Mucosa of stomach (tissue), 1 donor: ENCODE measurements at regions not wholly inside any gene's neighbourhood (a gene's known extent, or its start where the extent isn't known, plus 50 kb on each side); places are given as distances from the start of the nearest gene placed in this dataset.
"Not testable (repeated sequence)": the region's sequence is repeated elsewhere in the genome, so short reads cannot be mapped to it uniquely, and the experiment has no call there.

ENCODE experiments used
- H3K27me3 ChIP-seq: one replicate; pipeline ENCODE4 v1.7.0; 2013; ENCODE audit warnings: mild to moderate bottlenecking, low read length; ENCODE audit not compliant: control insufficient read depth, insufficient read depth
- H3K36me3 ChIP-seq: one replicate; pipeline ENCODE4 v1.7.0; 2013; ENCODE audit warnings: low read length; ENCODE audit not compliant: control insufficient read depth, insufficient read depth
- H3K4me1 ChIP-seq: one replicate; pipeline ENCODE4 v1.7.0; 2013; ENCODE audit warnings: mild to moderate bottlenecking, low read length; ENCODE audit not compliant: control insufficient read depth, insufficient read depth
- H3K4me3 ChIP-seq: one replicate; pipeline ENCODE4 v1.7.0; 2013; ENCODE audit warnings: low read length
- H3K9ac ChIP-seq: one replicate; pipeline ENCODE4 v1.7.0; 2013; ENCODE audit warnings: mild to moderate bottlenecking, low read length, moderate library complexity
- H3K9me3 ChIP-seq: one replicate; pipeline ENCODE4 v1.7.0; 2013; ENCODE audit warnings: mild to moderate bottlenecking, low read length, moderate library complexity; ENCODE audit not compliant: control insufficient read depth
- donor health status: Pancreatic carcinoma.

- Histone ChIP-seq H3K27me3 (no peaks in the 10 kb centered on the region), H3K4me3 (no peak overlapping the region), H3K36me3 (no peaks in the 10 kb centered on the region)
Observed at GRCh38 chr6:8830794-8831193, 395.4 kb upstream of the SLC35B3 start.

GRCh38 chr6:8829796-8830195 is 394.5 kb upstream of the SLC35B3 start:
- Histone ChIP-seq H3K27me3 (no peaks in the 10 kb centered on the region), H3K9me3 (no peaks in the 10 kb centered on the region), H3K4me3 (no peak overlapping the region), H3K9ac (no peak overlapping the region), H3K36me3 (no peaks in the 10 kb centered on the region), H3K4me1 (no peaks in the 10 kb centered on the region)

More at GRCh38 chr6:8830794-8831193, 395.4 kb upstream of the SLC35B3 start:
- no peaks in the 10 kb centered on the region for H3K4me1 ChIP-seq
- no peak overlapping the region for H3K9ac ChIP-seq
- H3K9me3 ChIP-seq: no peaks in the 10 kb centered on the region

- Histone ChIP-seq H3K9ac (no peak overlapping the region), H3K9me3 (no peaks in the 10 kb centered on the region), H3K4me1 (no peaks in the 10 kb centered on the region), H3K36me3 (no peaks in the 10 kb centered on the region), H3K4me3 (no peak overlapping the region), H3K27me3 (no peaks in the 10 kb centered on the region)
Observed at GRCh38 chr6:8829296-8829695, 394.0 kb upstream of the SLC35B3 start.

- Histone ChIP-seq H3K4me1 (no peaks in the 10 kb centered on the region), H3K36me3 (no peaks in the 10 kb centered on the region), H3K9me3 (no peaks in the 10 kb centered on the region), H3K4me3 (no peak overlapping the region), H3K9ac (no peak overlapping the region), H3K27me3 (no peaks in the 10 kb centered on the region)
Observed at GRCh38 chr6:8828376-8828775, 393.0 kb upstream of the SLC35B3 start.

- Histone ChIP-seq H3K4me1 (no peaks in the 10 kb centered on the region), H3K27me3 (no peaks in the 10 kb centered on the region), H3K9me3 (no peaks in the 10 kb centered on the region), H3K4me3 (no peak overlapping the region), H3K9ac (no peak overlapping the region), H3K36me3 (no peaks in the 10 kb centered on the region)
Observed at GRCh38 chr6:8825726-8826125, 390.4 kb upstream of the SLC35B3 start.

- no peaks in the 10 kb centered on the region for H3K27me3 ChIP-seq
- no peaks in the 10 kb centered on the region for H3K4me1 ChIP-seq
- H3K9ac ChIP-seq: no peak overlapping the region
- H3K9me3 ChIP-seq: no peaks in the 10 kb centered on the region
- H3K4me3 ChIP-seq: no peak overlapping the region
- H3K36me3 ChIP-seq: no peaks in the 10 kb centered on the region
Observed at GRCh38 chr6:8821981-8822381, 386.6 kb upstream of the SLC35B3 start.

GRCh38 chr6:8820313-8820712 is 385.0 kb upstream of the SLC35B3 start:
- Histone ChIP-seq H3K4me1 (no peaks in the 10 kb centered on the region), H3K27me3 (no peaks in the 10 kb centered on the region), H3K4me3 (no peak overlapping the region), H3K9ac (no peak overlapping the region), H3K9me3 (no peaks in the 10 kb centered on the region), H3K36me3 (no peaks in the 10 kb centered on the region)

- H3K9me3 ChIP-seq: no peaks in the 10 kb centered on the region
- H3K36me3 ChIP-seq: no peaks in the 10 kb centered on the region
- no peak overlapping the region for H3K4me3 ChIP-seq
- H3K27me3 ChIP-seq: no peaks in the 10 kb centered on the region
- no peaks in the 10 kb centered on the region for H3K4me1 ChIP-seq
- no peak overlapping the region for H3K9ac ChIP-seq
Observed at GRCh38 chr6:8819446-8819845, 384.1 kb upstream of the SLC35B3 start.

GRCh38 chr6:8814440-8815000 is 379.2 kb upstream of the SLC35B3 start:
- Histone ChIP-seq H3K36me3 (no peaks in the 10 kb centered on the region), H3K4me3 (no peak overlapping the region), H3K27me3 (no peaks in the 10 kb centered on the region), H3K9me3 (no peaks in the 10 kb centered on the region), H3K4me1 (no peaks in the 10 kb centered on the region), H3K9ac (no peak overlapping the region)

- Histone ChIP-seq H3K4me1 (no peaks in the 10 kb centered on the region), H3K9ac (no peak overlapping the region), H3K4me3 (no peak overlapping the region), H3K9me3 (no peaks in the 10 kb centered on the region), H3K36me3 (no peaks in the 10 kb centered on the region), H3K27me3 (no peaks in the 10 kb centered on the region)
Observed at GRCh38 chr6:8810325-8810724, 375.0 kb upstream of the SLC35B3 start.

GRCh38 chr6:8809662-8810061 is 374.3 kb upstream of the SLC35B3 start:
- Histone ChIP-seq H3K4me3 (no peak overlapping the region), H3K27me3 (no peaks in the 10 kb centered on the region), H3K36me3 (no peaks in the 10 kb centered on the region), H3K9me3 (no peaks in the 10 kb centered on the region), H3K9ac (no peak overlapping the region), H3K4me1 (no peaks in the 10 kb centered on the region)

GRCh38 chr6:8803181-8803760 is 367.9 kb upstream of the SLC35B3 start:
- H3K9ac ChIP-seq: no peak overlapping the region

GRCh38 chr6:8802397-8802796 is 367.1 kb upstream of the SLC35B3 start:
- H3K27me3 ChIP-seq, H3K36me3 ChIP-seq, H3K4me1 ChIP-seq, H3K9ac ChIP-seq, H3K9me3 ChIP-seq, H3K4me3 ChIP-seq: not testable (repeated sequence)

More at GRCh38 chr6:8803181-8803760, 367.9 kb upstream of the SLC35B3 start:
- Histone ChIP-seq H3K27me3 (no peaks in the 10 kb centered on the region), H3K9me3 (no peaks in the 10 kb centered on the region), H3K4me1 (no peaks in the 10 kb centered on the region), H3K36me3 (no peaks in the 10 kb centered on the region), H3K4me3 (no peak overlapping the region)
